Bronchial epithelial cell (primary cell): ENCODE measurements at regions not wholly inside any gene's neighbourhood (a gene's known extent, or its start where the extent isn't known, plus 50 kb on each side); places are given as distances from the start of the nearest gene placed in this dataset.

Experiments used
- DNase-seq: peaks from one replicate; pipeline ENCODE4 v3.0.0-alpha.2; 2010; ENCODE audit warnings: low read depth
- FAIRE-seq: peaks from 2 replicates; lab custom pipeline; 2011; peaks lifted over from hg19 to GRCh38; lab: Jason Lieb, UNC
- H3K27me3 ChIP-seq: 2 replicates; pipeline ENCODE4 v1.5.1; 2011; ENCODE audit warnings: low read length; ENCODE audit not compliant: control insufficient read depth, insufficient read depth
- H3K36me3 ChIP-seq: 2 replicates; pipeline ENCODE4 v1.5.1; 2011; ENCODE audit warnings: low read length; ENCODE audit not compliant: control insufficient read depth, insufficient read depth
- H3K4me3 ChIP-seq: 2 replicates; pipeline ENCODE4 v1.5.1; 2011; ENCODE audit warnings: mild to moderate bottlenecking, low read depth, low read length, control low read depth
- CTCF ChIP-seq: IDR thresholded peaks from 2 replicates; pipeline ENCODE4 v1.5.1; 2011; ENCODE audit warnings: mild to moderate bottlenecking, moderate library complexity, low read length, control low read depth, inconsistent platforms; ENCODE audit not compliant: insufficient read depth, severe bottlenecking

- FAIRE-seq, result no peak
Measured at GRCh38 chrX:15043538-15043937, 170.3 kb downstream of the MOSPD2 start.

GRCh38 chrX:15033917-15034316 lies 160.7 kb downstream of the MOSPD2 start:
- H3K27me3 ChIP-seq, result no peaks in the 10 kb centered on the region
- FAIRE-seq (no peak), DNase-seq (no peak)
- no peak for TF ChIP-seq CTCF
- H3K4me3 ChIP-seq, result no peak overlapping the region
- no peaks in the 10 kb centered on the region for H3K36me3 ChIP-seq

More at GRCh38 chrX:15043538-15043937, 170.3 kb downstream of the MOSPD2 start:
- DNase-seq, result no peak
- Histone ChIP-seq H3K4me3 (no peak overlapping the region), H3K27me3 (no peaks in the 10 kb centered on the region), H3K36me3 (no peaks in the 10 kb centered on the region)
- TF ChIP-seq CTCF, result no peak

GRCh38 chrX:15017491-15017890 lies 144.3 kb downstream of the MOSPD2 start:
- H3K36me3 ChIP-seq, result no peaks in the 10 kb centered on the region
- no peak for TF ChIP-seq CTCF
- DNase-seq (no peak), FAIRE-seq (no peak)
- no peaks in the 10 kb centered on the region for H3K27me3 ChIP-seq
- no peak overlapping the region for H3K4me3 ChIP-seq

GRCh38 chrX:15016051-15016450 lies 142.8 kb downstream of the MOSPD2 start:
- no peaks in the 10 kb centered on the region for H3K36me3 ChIP-seq
- DNase-seq (no peak), FAIRE-seq (no peak)
- no peaks in the 10 kb centered on the region for H3K27me3 ChIP-seq
- no peak for TF ChIP-seq CTCF
- H3K4me3 ChIP-seq, result no peak overlapping the region

GRCh38 chrX:15014281-15014680 lies 141.1 kb downstream of the MOSPD2 start:
- no peak for TF ChIP-seq CTCF
- FAIRE-seq (no peak), DNase-seq (no peak)
- no peak overlapping the region for H3K4me3 ChIP-seq
- H3K27me3 ChIP-seq, result no peaks in the 10 kb centered on the region
- H3K36me3 ChIP-seq, result no peaks in the 10 kb centered on the region

GRCh38 chrX:15013461-15013860 lies 140.2 kb downstream of the MOSPD2 start:
- Histone ChIP-seq H3K27me3 (no peaks in the 10 kb centered on the region), H3K4me3 (no peak overlapping the region), H3K36me3 (no peaks in the 10 kb centered on the region)
- no peak for FAIRE-seq
- no peak for TF ChIP-seq CTCF
- DNase-seq, result no peak
